BLaER1 treated with 17β-estradiol and CSF1 and Interleukin-3, amounts not matched to agents 10 nM and 100 nM (cell line): ENCODE measurements at regions not wholly inside any gene's neighbourhood (a gene's known extent, or its start where the extent isn't known, plus 50 kb on each side); places are given as distances from the start of the nearest gene placed in this dataset.

Source experiments
- H3K27ac ChIP-seq, 11 experiments: shearing (Covaris generic); formaldehyde crosslinking; 2 replicates each; pipeline ENCODE4 v1.8.1; 2022
- H3K27me3 ChIP-seq, 11 experiments: shearing (Covaris generic); formaldehyde crosslinking; 2 replicates each; pipeline ENCODE4 v1.8.1; 2022
- H3K36me3 ChIP-seq, 11 experiments: shearing (Covaris generic); formaldehyde crosslinking; 2 replicates each; pipeline ENCODE4 v1.8.1; 2022
- H3K4me1 ChIP-seq, 10 experiments: shearing (Covaris generic); formaldehyde crosslinking; 2 replicates each; pipeline ENCODE4 v1.8.1; 2022
- H3K4me2 ChIP-seq, 11 experiments: shearing (Covaris generic); formaldehyde crosslinking; 2 replicates each; pipeline ENCODE4 v1.8.1; 2022
- H3K4me3 ChIP-seq, 10 experiments: shearing (Covaris generic); formaldehyde crosslinking; 2 replicates each; pipeline ENCODE4 v1.8.1; 2022
- H3K9ac ChIP-seq, 11 experiments: shearing (Covaris generic); formaldehyde crosslinking; 2 replicates each; pipeline ENCODE4 v1.8.1; 2022
- H3K9me3 ChIP-seq, 11 experiments: shearing (Covaris generic); formaldehyde crosslinking; replicated peaks in 1 of 11; 2 replicates each; pipeline ENCODE4 v1.8.1; 2022
- H4K20me1 ChIP-seq, 11 experiments: shearing (Covaris generic); formaldehyde crosslinking; 2 replicates each; pipeline ENCODE4 v1.8.1; 2022
- Cebpa-rat ChIP-seq, 11 experiments: shearing (Covaris generic); IDR thresholded peaks; 2 replicates each; pipeline ENCODE4 v1.8.1; 2022

DNA sequence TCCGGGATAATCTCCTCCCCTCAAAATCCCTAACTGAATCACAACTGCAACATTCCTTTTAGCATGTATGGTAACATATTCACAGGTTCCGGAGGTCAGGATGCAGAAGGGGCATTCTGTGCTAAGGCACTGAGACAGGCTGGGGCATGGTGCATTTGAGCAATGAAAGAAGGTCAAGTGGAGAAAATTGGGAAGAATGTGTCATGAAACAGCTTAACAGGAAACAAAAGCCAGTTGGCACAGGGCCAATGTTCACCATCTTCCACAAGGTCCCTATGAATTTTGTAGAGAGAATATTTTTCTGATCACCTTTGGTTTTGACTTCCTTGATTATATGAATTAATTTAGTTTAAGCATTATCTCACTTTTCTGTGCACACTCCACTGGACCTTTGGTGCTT, 587.7 kb upstream of the NR2F2 start:
- no peak overlapping the region for H3K27ac ChIP-seq
- no peaks in the 10 kb centered on the region for H3K9me3 ChIP-seq
- H3K4me2 ChIP-seq = no peak overlapping the region
- no peak for TF ChIP-seq Cebpa-rat (IDR thresholded peaks at IDR 0.05)
- H3K36me3 ChIP-seq = no peaks in the 10 kb centered on the region
- no peak overlapping the region for H3K9ac ChIP-seq
- no peak overlapping the region for H3K4me3 ChIP-seq
- no peaks in the 10 kb centered on the region for H3K27me3 ChIP-seq
- H3K4me1 ChIP-seq = peaks cover 6 to 12% (median 9%) of the 10 kb centered on the region in 10 experiments; a peak in 19 of 20 replicates
- H4K20me1 ChIP-seq = no peaks in the 10 kb centered on the region

GRCh38 chr15:95757171-95757570, 573.3 kb upstream of the NR2F2 start:
- no peak overlapping the region for H3K27ac ChIP-seq
- no peak overlapping the region for H3K4me2 ChIP-seq
- no peak overlapping the region for H3K4me3 ChIP-seq
- H3K9me3 ChIP-seq = no peaks in the 10 kb centered on the region
- 0 out of 20 replicates have a peak, but pooled peaks cover 0 to 4% (median 0%) of the 10 kb centered on the region in 10 experiments for H3K4me1 ChIP-seq
- no peak for TF ChIP-seq Cebpa-rat (IDR thresholded peaks at IDR 0.05)
- no peaks in the 10 kb centered on the region; a peak in 1 of 22 replicates for H3K27me3 ChIP-seq
- no peaks in the 10 kb centered on the region for H3K36me3 ChIP-seq
- no peaks in the 10 kb centered on the region for H4K20me1 ChIP-seq
- H3K9ac ChIP-seq = no peak overlapping the region

DNA sequence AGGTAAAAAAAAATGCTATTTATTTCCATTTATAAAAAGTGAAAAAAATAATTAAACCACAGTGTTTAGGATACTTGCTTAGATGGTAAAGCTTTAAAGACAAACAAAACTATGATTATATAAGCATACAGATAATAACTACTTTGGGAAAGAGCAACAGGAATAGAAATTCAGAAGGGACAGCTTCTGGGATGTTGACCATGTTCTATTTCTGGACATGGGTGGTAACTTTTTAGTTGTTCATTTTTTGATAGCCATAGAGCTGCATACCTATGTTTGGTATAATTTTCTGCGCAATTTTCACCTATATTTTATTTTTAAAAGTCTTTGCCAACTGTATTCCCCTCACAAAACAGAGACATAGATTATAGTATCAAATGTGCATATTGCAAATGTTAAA, 572.0 kb upstream of the NR2F2 start:
- TF ChIP-seq Cebpa-rat (IDR thresholded peaks at IDR 0.05) = no peak
- Histone ChIP-seq H3K4me2 (no peak overlapping the region), H3K9me3 (no peaks in the 10 kb centered on the region), H3K27me3 (no peaks in the 10 kb centered on the region; a peak in 1 of 22 replicates), H3K4me1 (0 out of 20 replicates have a peak, but pooled peaks cover 0 to 4% (median 0%) of the 10 kb centered on the region in 10 experiments), H3K4me3 (no peak overlapping the region), H3K9ac (no peak overlapping the region), H4K20me1 (no peaks in the 10 kb centered on the region), H3K27ac (no peak overlapping the region), H3K36me3 (no peaks in the 10 kb centered on the region)

GRCh38 chr15:95758851-95759250, 571.6 kb upstream of the NR2F2 start:
- Histone ChIP-seq H3K27ac (no peak overlapping the region), H3K4me2 (no peak overlapping the region), H3K36me3 (no peaks in the 10 kb centered on the region), H3K4me1 (0 out of 20 replicates have a peak, but pooled peaks cover 0 to 4% (median 0%) of the 10 kb centered on the region in 10 experiments), H3K4me3 (no peak overlapping the region), H3K27me3 (no peaks in the 10 kb centered on the region; a peak in 1 of 22 replicates), H3K9ac (no peak overlapping the region), H4K20me1 (no peaks in the 10 kb centered on the region), H3K9me3 (no peaks in the 10 kb centered on the region)
- TF ChIP-seq Cebpa-rat (IDR thresholded peaks at IDR 0.05) = no peak

DNA sequence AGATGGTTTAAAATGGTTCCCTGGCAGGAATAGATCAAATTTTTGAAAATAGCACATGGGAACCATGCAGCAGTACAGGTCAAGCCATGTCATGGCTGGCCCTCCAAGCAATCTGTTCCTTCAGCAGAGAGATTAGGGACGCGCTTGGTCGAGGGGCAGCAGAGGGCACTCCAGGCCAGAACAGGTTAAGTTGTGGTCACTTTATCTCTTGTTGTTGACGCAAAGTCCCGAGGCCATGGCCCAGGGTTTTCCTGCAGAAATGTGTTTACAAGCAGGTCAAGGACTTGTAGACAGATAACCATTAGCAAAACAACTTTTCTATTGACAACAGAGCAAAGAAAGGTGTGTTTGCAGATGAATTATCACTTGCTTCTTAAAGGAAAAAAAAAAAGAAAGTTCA, 570.0 kb upstream of the NR2F2 start:
- Histone ChIP-seq H3K4me1 (0 out of 20 replicates have a peak, but pooled peaks cover 0 to 4% (median 0%) of the 10 kb centered on the region in 10 experiments), H3K36me3 (no peaks in the 10 kb centered on the region), H3K9me3 (no peaks in the 10 kb centered on the region), H4K20me1 (no peaks in the 10 kb centered on the region), H3K27me3 (no peaks in the 10 kb centered on the region), H3K4me3 (no peak overlapping the region), H3K9ac (no peak overlapping the region), H3K27ac (no peak overlapping the region), H3K4me2 (no peak overlapping the region)
- TF ChIP-seq Cebpa-rat (IDR thresholded peaks at IDR 0.05) = no peak

GRCh38 chr15:95761501-95762165, 568.9 kb upstream of the NR2F2 start:
- H3K4me2 ChIP-seq = no peak overlapping the region
- H3K36me3 ChIP-seq = no peaks in the 10 kb centered on the region
- no peaks in the 10 kb centered on the region for H3K27me3 ChIP-seq
- no peak overlapping the region for H3K27ac ChIP-seq
- TF ChIP-seq Cebpa-rat (IDR thresholded peaks at IDR 0.05) = no peak
- H3K4me3 ChIP-seq = no peak overlapping the region
- H3K9me3 ChIP-seq = no peaks in the 10 kb centered on the region
- no peak overlapping the region for H3K9ac ChIP-seq
- no peaks in the 10 kb centered on the region for H4K20me1 ChIP-seq
- H3K4me1 ChIP-seq = 0 out of 20 replicates have a peak, but pooled peaks cover 0 to 4% (median 0%) of the 10 kb centered on the region in 10 experiments

- no peak for TF ChIP-seq Cebpa-rat (IDR thresholded peaks at IDR 0.05)
- Histone ChIP-seq H4K20me1 (no peaks in the 10 kb centered on the region), H3K27me3 (no peaks in the 10 kb centered on the region), H3K4me1 (no peaks in the 10 kb centered on the region), H3K4me2 (no peak overlapping the region), H3K4me3 (no peak overlapping the region), H3K27ac (no peak overlapping the region), H3K9me3 (no peaks in the 10 kb centered on the region), H3K36me3 (no peaks in the 10 kb centered on the region), H3K9ac (no peak overlapping the region)
Observed at GRCh38 chr15:95763426-95763825, 567.1 kb upstream of the NR2F2 start.

DNA sequence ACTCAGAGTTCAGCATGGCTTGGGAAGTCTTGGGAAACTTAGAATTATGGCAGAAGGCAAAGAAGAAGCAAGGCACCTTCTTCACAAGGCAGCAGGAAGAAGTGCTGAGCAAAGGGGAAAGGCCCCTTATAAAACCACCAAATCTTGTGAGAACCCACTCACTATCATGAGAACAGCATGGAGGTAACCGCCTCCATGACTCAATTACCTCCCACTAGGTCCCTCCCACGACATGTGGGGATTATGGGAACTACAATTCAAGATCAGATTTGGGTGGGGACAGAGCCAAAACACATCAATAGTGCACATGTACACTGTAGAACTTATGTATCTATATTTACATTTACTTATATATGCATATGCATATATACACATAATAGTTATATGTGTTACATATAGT, 565.3 kb upstream of the NR2F2 start:
- Histone ChIP-seq H3K4me1 (no peaks in the 10 kb centered on the region), H3K9me3 (no peaks in the 10 kb centered on the region), H3K27ac (no peak overlapping the region), H3K9ac (no peak overlapping the region), H3K36me3 (no peaks in the 10 kb centered on the region), H3K4me3 (no peak overlapping the region), H3K4me2 (no peak overlapping the region), H3K27me3 (no peaks in the 10 kb centered on the region), H4K20me1 (no peaks in the 10 kb centered on the region)
- TF ChIP-seq Cebpa-rat (IDR thresholded peaks at IDR 0.05) = no peak

- no peak overlapping the region for H3K4me3 ChIP-seq
- H3K27ac ChIP-seq = no peak overlapping the region
- no peaks in the 10 kb centered on the region; a peak in 1 of 22 replicates for H3K9me3 ChIP-seq
- no peak overlapping the region for H3K4me2 ChIP-seq
- H3K27me3 ChIP-seq = no peaks in the 10 kb centered on the region
- no peaks in the 10 kb centered on the region for H3K4me1 ChIP-seq
- no peaks in the 10 kb centered on the region for H3K36me3 ChIP-seq
- H3K9ac ChIP-seq = no peak overlapping the region
- TF ChIP-seq Cebpa-rat (IDR thresholded peaks at IDR 0.05) = no peak
- H4K20me1 ChIP-seq = no peaks in the 10 kb centered on the region
Observed at GRCh38 chr15:95770196-95770595, 560.3 kb upstream of the NR2F2 start.

DNA sequence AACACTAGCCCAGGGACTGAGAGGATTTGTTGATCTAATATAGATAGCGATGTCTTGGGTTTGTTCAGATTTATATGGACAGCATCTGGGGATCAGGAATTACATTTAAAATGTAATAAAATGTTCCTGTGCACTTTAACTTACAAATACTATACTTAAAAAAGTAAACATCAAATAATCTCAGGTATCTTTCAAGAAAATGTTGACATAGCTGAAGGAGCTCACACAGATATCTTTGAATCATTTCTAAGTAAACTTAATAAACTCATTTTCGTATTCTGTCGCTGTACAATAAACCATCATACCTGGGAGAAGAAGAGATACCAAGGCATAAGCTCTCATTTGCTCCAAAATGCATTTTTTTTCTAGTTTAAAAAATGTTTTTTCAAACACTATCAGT, 557.5 kb upstream of the NR2F2 start:
- H3K36me3 ChIP-seq = no peaks in the 10 kb centered on the region
- H3K4me1 ChIP-seq = no peaks in the 10 kb centered on the region
- H3K4me2 ChIP-seq = no peak overlapping the region
- no peak for TF ChIP-seq Cebpa-rat (IDR thresholded peaks at IDR 0.05)
- no peak overlapping the region for H3K27ac ChIP-seq
- no peak overlapping the region for H3K9ac ChIP-seq
- no peak overlapping the region for H3K4me3 ChIP-seq
- no peaks in the 10 kb centered on the region; a peak in 1 of 22 replicates for H3K9me3 ChIP-seq
- no peaks in the 10 kb centered on the region for H3K27me3 ChIP-seq
- H4K20me1 ChIP-seq = no peaks in the 10 kb centered on the region
